K562 (cell line): ENCODE measurements at regions not wholly inside any gene's neighbourhood (a gene's known extent, or its start where the extent isn't known, plus 50 kb on each side); places are given as distances from the start of the nearest gene placed in this dataset.

Source experiments
- GABPB1 ChIP-seq: sonication (generic); formaldehyde crosslinking; IDR thresholded peaks from 2 replicates; pipeline ENCODE4 v1.8.0; 2022; ENCODE audit warnings: mild to moderate bottlenecking, missing genetic modification reagents
- KDM2B ChIP-seq: fragments of 250-450 bp; sonication (Bioruptor Pico); IDR thresholded peaks from 2 replicates; pipeline ENCODE4 v1.8.0; 2021; ENCODE audit warnings: mild to moderate bottlenecking, moderate library complexity
- POLR2B ChIP-seq: fragments of 450-650 bp; IDR thresholded peaks from 2 replicates; pipeline ENCODE4 v1.6.1; 2018; ENCODE audit warnings: low read depth; ENCODE audit not compliant: partially characterized antibody
- RAD51 ChIP-seq: fragments of 450-650 bp; IDR thresholded peaks from 2 replicates; pipeline ENCODE4 v1.7.1; 2016; ENCODE audit warnings: low read depth, mild to moderate bottlenecking, borderline replicate concordance
- TARDBP ChIP-seq: fragments of 450-650 bp; IDR thresholded peaks from 2 replicates; pipeline ENCODE4 v1.6.1; 2016
- THRAP3 ChIP-seq: fragments of 450-650 bp; IDR thresholded peaks from 2 replicates; pipeline ENCODE4 v1.6.1; 2016; ENCODE audit warnings: mild to moderate bottlenecking, inconsistent platforms, borderline replicate concordance
- ZNF764 ChIP-seq: fragments of 250-450 bp; sonication (Bioruptor Pico); IDR thresholded peaks from 2 replicates; pipeline ENCODE4 v1.4.0; 2020; ENCODE audit warnings: low read depth, mild to moderate bottlenecking, moderate library complexity
- TF ChIP-seq, protein P1 (sequence below), 3 experiments: IDR thresholded peaks in 2 of 3; conservative IDR thresholded peaks in 1 of 3; 2 replicates each; pipeline ENCODE4 v1.5.1; 2011 to 2012; ENCODE audit warnings: low read length in 3 of 3, mild to moderate bottlenecking in 3 of 3, control low read depth in 2 of 3, improper control_type of control experiment in 1 of 3, inconsistent platforms in 1 of 3, low read depth in 1 of 3, mixed read lengths in 1 of 3, moderate library complexity in 1 of 3; ENCODE audit not compliant: insufficient read depth in 2 of 3
- TF ChIP-seq, protein P2 (sequence below): fragments of 250-450 bp; sonication (Bioruptor Pico); IDR thresholded peaks from 2 replicates; pipeline ENCODE4 v1.9.0; 2021; ENCODE audit warnings: mild to moderate bottlenecking
- TF ChIP-seq, protein P3 (sequence below), 2 experiments: fragments of 450-650 bp in 1 of 2; sonication (generic) in 1 of 2; formaldehyde crosslinking in 1 of 2; IDR thresholded peaks; 2 replicates each; pipeline versions ENCODE4 v1.7.1 to v1.9.0; 2016 to 2022; ENCODE audit warnings: inconsistent platforms in 1 of 2, mild to moderate bottlenecking in 1 of 2, missing genetic modification reagents in 1 of 2
- TF ChIP-seq, protein P4 (sequence below): sonication (generic); formaldehyde crosslinking; IDR thresholded peaks from 2 replicates; pipeline ENCODE4 v1.8.1; 2022; ENCODE audit warnings: missing genetic modification reagents
- TF ChIP-seq, protein P5 (sequence below), 2 experiments: fragments of 150-350 bp in 1 of 2; IDR thresholded peaks; 2 replicates each; pipeline ENCODE4 v1.6.1; 2012 to 2016; ENCODE audit warnings: low read depth in 2 of 2, low read length in 2 of 2, mild to moderate bottlenecking in 1 of 2, moderate library complexity in 1 of 2

DNA sequence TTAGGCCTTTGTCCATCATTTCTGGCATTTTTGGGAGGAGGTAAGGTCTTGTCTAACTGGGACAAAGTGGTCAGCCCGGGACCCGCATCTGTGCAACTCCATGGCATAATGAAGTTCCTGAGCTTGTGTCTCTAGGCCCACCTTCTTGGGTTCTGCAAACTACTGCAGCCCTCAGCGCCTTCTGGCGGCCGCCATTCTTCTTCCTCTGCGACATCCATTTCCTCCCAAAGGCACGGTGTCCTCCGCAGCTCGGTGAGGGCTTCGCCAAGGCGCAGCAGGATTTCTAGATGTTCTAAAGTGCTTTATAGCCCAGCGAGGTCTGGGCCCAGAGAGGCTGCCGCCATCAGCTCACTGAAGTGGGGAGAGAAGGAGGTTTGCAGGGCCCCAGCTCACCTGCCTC is 134.4 kb upstream of the OR4E1 start (continued):
- TF ChIP-seq, protein P1, sequence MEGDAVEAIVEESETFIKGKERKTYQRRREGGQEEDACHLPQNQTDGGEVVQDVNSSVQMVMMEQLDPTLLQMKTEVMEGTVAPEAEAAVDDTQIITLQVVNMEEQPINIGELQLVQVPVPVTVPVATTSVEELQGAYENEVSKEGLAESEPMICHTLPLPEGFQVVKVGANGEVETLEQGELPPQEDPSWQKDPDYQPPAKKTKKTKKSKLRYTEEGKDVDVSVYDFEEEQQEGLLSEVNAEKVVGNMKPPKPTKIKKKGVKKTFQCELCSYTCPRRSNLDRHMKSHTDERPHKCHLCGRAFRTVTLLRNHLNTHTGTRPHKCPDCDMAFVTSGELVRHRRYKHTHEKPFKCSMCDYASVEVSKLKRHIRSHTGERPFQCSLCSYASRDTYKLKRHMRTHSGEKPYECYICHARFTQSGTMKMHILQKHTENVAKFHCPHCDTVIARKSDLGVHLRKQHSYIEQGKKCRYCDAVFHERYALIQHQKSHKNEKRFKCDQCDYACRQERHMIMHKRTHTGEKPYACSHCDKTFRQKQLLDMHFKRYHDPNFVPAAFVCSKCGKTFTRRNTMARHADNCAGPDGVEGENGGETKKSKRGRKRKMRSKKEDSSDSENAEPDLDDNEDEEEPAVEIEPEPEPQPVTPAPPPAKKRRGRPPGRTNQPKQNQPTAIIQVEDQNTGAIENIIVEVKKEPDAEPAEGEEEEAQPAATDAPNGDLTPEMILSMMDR (IDR thresholded peaks at IDR 0.05 in 2 of 3, conservative IDR thresholded peaks at IDR 0.05 in 1 of 3; ENCODE audit: insufficient read depth in 2 of 3, low read depth in 1 of 3, low read length in 3 of 3), result no peak
- TF ChIP-seq KDM2B (CRISPR knock-in tag) (no peak), POLR2B (no peak), THRAP3 (no peak), RAD51 (no peak), ZNF764 (no peak), GABPB1 (CRISPR knock-in tag) (no peak), TARDBP (no peak)
- TF ChIP-seq, protein P2, sequence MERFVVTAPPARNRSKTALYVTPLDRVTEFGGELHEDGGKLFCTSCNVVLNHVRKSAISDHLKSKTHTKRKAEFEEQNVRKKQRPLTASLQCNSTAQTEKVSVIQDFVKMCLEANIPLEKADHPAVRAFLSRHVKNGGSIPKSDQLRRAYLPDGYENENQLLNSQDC (CRISPR knock-in tag), result no peak
- TF ChIP-seq, protein P3, sequence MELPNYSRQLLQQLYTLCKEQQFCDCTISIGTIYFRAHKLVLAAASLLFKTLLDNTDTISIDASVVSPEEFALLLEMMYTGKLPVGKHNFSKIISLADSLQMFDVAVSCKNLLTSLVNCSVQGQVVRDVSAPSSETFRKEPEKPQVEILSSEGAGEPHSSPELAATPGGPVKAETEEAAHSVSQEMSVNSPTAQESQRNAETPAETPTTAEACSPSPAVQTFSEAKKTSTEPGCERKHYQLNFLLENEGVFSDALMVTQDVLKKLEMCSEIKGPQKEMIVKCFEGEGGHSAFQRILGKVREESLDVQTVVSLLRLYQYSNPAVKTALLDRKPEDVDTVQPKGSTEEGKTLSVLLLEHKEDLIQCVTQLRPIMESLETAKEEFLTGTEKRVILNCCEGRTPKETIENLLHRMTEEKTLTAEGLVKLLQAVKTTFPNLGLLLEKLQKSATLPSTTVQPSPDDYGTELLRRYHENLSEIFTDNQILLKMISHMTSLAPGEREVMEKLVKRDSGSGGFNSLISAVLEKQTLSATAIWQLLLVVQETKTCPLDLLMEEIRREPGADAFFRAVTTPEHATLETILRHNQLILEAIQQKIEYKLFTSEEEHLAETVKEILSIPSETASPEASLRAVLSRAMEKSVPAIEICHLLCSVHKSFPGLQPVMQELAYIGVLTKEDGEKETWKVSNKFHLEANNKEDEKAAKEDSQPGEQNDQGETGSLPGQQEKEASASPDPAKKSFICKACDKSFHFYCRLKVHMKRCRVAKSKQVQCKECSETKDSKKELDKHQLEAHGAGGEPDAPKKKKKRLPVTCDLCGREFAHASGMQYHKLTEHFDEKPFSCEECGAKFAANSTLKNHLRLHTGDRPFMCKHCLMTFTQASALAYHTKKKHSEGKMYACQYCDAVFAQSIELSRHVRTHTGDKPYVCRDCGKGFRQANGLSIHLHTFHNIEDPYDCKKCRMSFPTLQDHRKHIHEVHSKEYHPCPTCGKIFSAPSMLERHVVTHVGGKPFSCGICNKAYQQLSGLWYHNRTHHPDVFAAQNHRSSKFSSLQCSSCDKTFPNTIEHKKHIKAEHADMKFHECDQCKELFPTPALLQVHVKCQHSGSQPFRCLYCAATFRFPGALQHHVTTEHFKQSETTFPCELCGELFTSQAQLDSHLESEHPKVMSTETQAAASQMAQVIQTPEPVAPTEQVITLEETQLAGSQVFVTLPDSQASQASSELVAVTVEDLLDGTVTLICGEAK (IDR thresholded peaks at IDR 0.05), result no peak
- TF ChIP-seq, protein P3 (CRISPR knock-in tag; IDR thresholded peaks at IDR 0.05), result no peak
- TF ChIP-seq, protein P4, sequence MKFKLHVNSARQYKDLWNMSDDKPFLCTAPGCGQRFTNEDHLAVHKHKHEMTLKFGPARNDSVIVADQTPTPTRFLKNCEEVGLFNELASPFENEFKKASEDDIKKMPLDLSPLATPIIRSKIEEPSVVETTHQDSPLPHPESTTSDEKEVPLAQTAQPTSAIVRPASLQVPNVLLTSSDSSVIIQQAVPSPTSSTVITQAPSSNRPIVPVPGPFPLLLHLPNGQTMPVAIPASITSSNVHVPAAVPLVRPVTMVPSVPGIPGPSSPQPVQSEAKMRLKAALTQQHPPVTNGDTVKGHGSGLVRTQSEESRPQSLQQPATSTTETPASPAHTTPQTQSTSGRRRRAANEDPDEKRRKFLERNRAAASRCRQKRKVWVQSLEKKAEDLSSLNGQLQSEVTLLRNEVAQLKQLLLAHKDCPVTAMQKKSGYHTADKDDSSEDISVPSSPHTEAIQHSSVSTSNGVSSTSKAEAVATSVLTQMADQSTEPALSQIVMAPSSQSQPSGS (CRISPR knock-in tag), result no peak
- TF ChIP-seq, protein P5, sequence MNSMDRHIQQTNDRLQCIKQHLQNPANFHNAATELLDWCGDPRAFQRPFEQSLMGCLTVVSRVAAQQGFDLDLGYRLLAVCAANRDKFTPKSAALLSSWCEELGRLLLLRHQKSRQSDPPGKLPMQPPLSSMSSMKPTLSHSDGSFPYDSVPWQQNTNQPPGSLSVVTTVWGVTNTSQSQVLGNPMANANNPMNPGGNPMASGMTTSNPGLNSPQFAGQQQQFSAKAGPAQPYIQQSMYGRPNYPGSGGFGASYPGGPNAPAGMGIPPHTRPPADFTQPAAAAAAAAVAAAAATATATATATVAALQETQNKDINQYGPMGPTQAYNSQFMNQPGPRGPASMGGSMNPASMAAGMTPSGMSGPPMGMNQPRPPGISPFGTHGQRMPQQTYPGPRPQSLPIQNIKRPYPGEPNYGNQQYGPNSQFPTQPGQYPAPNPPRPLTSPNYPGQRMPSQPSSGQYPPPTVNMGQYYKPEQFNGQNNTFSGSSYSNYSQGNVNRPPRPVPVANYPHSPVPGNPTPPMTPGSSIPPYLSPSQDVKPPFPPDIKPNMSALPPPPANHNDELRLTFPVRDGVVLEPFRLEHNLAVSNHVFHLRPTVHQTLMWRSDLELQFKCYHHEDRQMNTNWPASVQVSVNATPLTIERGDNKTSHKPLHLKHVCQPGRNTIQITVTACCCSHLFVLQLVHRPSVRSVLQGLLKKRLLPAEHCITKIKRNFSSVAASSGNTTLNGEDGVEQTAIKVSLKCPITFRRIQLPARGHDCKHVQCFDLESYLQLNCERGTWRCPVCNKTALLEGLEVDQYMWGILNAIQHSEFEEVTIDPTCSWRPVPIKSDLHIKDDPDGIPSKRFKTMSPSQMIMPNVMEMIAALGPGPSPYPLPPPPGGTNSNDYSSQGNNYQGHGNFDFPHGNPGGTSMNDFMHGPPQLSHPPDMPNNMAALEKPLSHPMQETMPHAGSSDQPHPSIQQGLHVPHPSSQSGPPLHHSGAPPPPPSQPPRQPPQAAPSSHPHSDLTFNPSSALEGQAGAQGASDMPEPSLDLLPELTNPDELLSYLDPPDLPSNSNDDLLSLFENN (IDR thresholded peaks at IDR 0.05; ENCODE audit: low read depth in 2 of 2, low read length in 2 of 2), result no peak
